Activated T-cell treated with anti-CD3 and anti-CD28 coated beads, Interleukin-2, amount 50 U/mL, for 72 hours (primary cell): ENCODE measurements at regions not wholly inside any gene's neighbourhood (a gene's known extent, or its start where the extent isn't known, plus 50 kb on each side); places are given as distances from the start of the nearest gene placed in this dataset.
"Not testable (repeated sequence)": the region's sequence is repeated elsewhere in the genome, so short reads cannot be mapped to it uniquely, and the experiment has no call there.

Experiments used
- ATAC-seq, 2 donors: fragments of 150-1000 bp; cut with Tn5 transposase; replicated peaks in 1 of 2; 2 replicates each; pipeline ENCODE4 v1.10.0; 2021; ENCODE audit warnings: moderate library complexity in 2 of 2, mild to moderate bottlenecking in 1 of 2
- DNase-seq, 2 donors: peaks; one replicate each; pipeline ENCODE4 v3.0.0; 2021 to 2022; ENCODE audit warnings: mixed read lengths in 1 of 2
- H3K27ac Mint-ChIP-seq: one replicate; pipeline ENCODE4 v1.8.0; 2022; ENCODE audit warnings: mild to moderate bottlenecking, moderate library complexity, mixed read lengths
- H3K27me3 Mint-ChIP-seq: one replicate; pipeline ENCODE4 v1.8.0; 2022; ENCODE audit warnings: low read depth, mixed read lengths
- H3K36me3 Mint-ChIP-seq, 2 donors: one replicate each; pipeline ENCODE4 v1.8.0; 2022; ENCODE audit warnings: mixed read lengths in 2 of 2, mild to moderate bottlenecking in 1 of 2; ENCODE audit not compliant: insufficient read depth in 2 of 2
- H3K4me1 Mint-ChIP-seq: one replicate; pipeline ENCODE4 v1.8.0; 2022; ENCODE audit warnings: low read depth, mixed read lengths
- H3K4me3 Mint-ChIP-seq, 2 donors: one replicate each; pipeline ENCODE4 v1.8.0; 2022; ENCODE audit warnings: mild to moderate bottlenecking in 2 of 2, mixed read lengths in 2 of 2, moderate library complexity in 2 of 2
- H3K9me3 Mint-ChIP-seq, 2 donors: one replicate each; pipeline ENCODE4 v1.8.0; 2022; ENCODE audit warnings: mixed read lengths in 2 of 2

DNA sequence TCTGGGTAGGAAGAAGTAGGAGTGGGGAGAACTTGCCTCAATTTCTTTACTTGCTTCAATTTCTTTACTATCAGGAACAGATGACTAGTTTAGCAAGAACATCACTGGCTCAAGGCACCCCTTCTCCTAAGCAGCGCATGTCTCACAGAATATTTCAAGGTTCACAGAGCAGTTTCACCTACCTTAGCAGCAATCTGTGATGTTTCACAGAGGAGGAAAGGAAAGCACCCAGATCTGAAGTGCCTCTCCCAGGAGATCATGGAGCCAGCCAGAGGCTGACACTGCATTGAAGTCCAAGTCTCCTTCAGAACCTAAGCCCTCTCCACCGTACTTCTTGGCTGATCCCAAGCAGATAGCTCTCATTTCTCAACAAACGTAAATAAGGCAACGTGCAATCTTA lies 118.7 kb upstream of the PCED1B start:
- H3K4me1 Mint-ChIP-seq: peaks cover 5% of the 10 kb centered on the region
- no peak overlapping the region for H3K27ac Mint-ChIP-seq
- H3K27me3 Mint-ChIP-seq: no peaks in the 10 kb centered on the region
- no peaks in the 10 kb centered on the region for H3K9me3 Mint-ChIP-seq
- H3K36me3 Mint-ChIP-seq: no peaks in the 10 kb centered on the region
- no peak overlapping the region for H3K4me3 Mint-ChIP-seq
- DNase-seq (no peak), ATAC-seq (no peak)

DNA sequence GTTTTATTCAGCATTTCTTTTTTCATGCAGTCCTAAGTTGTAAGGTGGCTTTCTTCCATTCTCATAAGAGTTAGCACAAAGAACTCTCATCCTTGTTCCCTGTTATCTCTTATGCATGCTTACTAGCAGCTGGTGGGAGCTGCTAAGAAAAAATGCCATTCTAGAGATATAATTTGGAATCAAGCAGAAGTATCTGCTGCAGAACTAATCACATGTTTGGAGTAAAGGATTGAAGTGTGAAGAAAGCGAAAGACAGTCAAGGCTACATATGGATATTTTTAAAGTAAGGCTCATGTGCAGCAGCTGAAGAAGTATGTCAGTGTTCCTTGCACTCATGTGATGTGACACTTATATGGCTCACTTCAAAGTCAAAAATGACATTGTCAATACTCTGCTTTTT lies 116.2 kb upstream of the PCED1B start:
- ATAC-seq (no peak), DNase-seq (no peak)
- H3K27me3 Mint-ChIP-seq: no peaks in the 10 kb centered on the region
- H3K27ac Mint-ChIP-seq: no peak overlapping the region
- H3K36me3 Mint-ChIP-seq: no peaks in the 10 kb centered on the region
- no peaks in the 10 kb centered on the region for H3K9me3 Mint-ChIP-seq
- peaks cover 5% of the 10 kb centered on the region for H3K4me1 Mint-ChIP-seq
- no peak overlapping the region for H3K4me3 Mint-ChIP-seq

DNA sequence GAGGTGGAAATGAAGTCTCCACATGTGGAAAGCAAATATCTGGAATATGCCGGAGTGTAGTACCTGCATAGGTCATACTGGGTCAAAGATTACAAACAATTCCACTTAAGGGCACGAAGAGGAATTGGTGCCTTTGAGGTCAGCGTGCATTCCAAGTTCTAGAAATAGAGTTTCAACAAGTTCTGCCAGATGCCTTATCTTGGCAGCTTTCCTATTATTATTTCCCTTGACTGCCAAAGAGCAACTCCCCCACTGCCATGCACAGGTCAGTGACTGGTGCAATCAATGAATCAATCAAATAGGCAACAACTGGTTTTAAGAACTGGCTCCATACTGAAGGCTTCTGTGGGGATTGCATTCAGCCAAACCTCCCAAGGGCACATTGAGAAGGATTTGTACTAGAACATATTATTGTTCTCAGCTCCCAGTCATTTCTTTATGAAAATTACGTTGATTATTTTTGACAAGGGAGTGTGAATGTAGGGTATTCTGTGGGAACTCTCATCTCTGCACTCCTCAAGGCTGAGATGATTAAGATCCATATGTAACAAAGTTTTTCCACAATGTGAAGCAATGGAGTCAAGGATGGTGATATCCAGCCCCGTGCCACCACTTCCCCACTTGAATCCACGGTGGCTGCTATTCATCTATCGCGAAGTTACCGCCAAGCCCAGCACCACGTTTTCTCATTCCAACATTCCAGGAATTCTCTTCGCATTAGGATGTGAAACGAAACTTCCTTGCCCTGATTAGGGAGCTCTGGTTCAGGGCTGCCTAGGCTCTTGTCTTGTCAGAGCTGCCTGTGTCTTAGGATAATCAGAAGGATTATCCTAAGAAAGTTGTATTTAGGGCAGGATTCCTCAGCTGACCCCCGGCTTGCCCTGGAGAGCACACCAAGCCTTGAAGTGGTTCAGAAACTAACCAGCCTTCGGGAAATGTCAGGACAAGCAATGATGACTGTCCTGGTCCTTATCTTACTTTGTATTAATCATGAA lies 115.1 kb upstream of the PCED1B start:
- no peaks in the 10 kb centered on the region for H3K27me3 Mint-ChIP-seq
- DNase-seq (no peak), ATAC-seq (no peak)
- no peaks in the 10 kb centered on the region for H3K36me3 Mint-ChIP-seq
- no peak overlapping the region for H3K27ac Mint-ChIP-seq
- H3K4me1 Mint-ChIP-seq: peaks cover 5% of the 10 kb centered on the region
- no peak overlapping the region for H3K4me3 Mint-ChIP-seq
- H3K9me3 Mint-ChIP-seq: no peaks in the 10 kb centered on the region

DNA sequence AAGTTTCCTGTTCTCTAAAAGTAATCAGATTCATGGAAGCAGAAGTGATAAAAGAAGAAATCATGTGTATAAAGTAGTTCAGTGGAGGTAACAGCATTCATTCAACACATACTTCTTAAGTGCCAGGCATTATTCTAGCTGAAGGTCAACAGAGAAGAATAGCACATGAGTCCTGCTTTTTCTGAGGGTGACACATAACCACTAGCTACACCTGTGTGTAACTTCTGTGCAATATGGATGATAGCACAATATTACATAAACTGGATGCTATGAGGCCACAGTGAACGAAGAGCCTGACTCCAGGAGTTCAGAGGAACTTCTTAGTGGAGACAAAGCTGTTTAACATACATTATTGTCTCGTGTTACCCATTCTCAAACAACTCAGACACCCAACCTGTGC lies 114.3 kb upstream of the PCED1B start:
- no peaks in the 10 kb centered on the region for H3K36me3 Mint-ChIP-seq
- H3K27me3 Mint-ChIP-seq: no peaks in the 10 kb centered on the region
- H3K4me1 Mint-ChIP-seq: no peaks in the 10 kb centered on the region
- H3K27ac Mint-ChIP-seq: no peak overlapping the region
- ATAC-seq (no peak), DNase-seq (no peak)
- H3K9me3 Mint-ChIP-seq: no peaks in the 10 kb centered on the region
- no peak overlapping the region for H3K4me3 Mint-ChIP-seq

DNA sequence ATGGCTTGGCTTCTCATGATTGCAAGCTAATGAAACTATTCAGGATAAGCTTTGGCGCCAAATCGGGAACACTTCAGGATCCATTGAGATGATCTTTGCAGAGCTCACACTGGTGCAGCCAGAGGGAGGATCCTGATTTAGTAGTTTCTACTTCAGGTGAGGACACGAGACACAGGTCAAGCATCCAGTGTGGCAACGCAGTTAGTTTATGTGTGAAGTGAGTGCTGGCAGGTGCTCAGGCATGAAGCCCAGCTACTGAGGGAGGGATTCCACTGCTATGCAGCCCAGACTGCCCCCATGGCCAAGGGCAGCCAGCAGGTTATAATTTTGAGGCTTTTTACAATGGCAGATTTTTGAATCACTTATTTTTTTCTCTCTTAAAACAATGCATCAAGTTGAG lies 113.5 kb upstream of the PCED1B start:
- H3K27me3 Mint-ChIP-seq: no peaks in the 10 kb centered on the region
- H3K9me3 Mint-ChIP-seq: no peaks in the 10 kb centered on the region
- no peaks in the 10 kb centered on the region for H3K4me1 Mint-ChIP-seq
- no peak overlapping the region for H3K27ac Mint-ChIP-seq
- DNase-seq (no peak), ATAC-seq (no peak)
- H3K36me3 Mint-ChIP-seq: no peaks in the 10 kb centered on the region
- H3K4me3 Mint-ChIP-seq: no peak overlapping the region

DNA sequence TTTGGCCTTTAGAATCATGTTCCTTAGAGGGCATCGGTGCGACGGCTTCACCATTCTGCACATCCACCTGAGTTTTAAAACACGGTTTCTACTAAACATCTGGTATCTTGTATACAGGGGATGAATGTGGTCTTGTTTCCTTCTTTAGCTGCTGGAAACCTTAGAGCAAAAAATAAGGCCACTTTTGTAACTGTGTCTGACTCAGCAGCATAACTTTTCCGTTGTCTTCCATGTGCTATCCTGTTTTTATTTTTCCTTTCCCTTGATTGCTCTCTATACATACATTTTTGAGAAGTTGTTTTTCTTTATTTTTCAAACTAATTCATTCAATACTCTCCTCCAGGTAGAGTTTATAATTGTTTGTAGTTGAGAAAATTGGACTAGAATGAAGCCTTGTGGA lies 108.8 kb upstream of the PCED1B start:
- peaks cover 0 to 2% of the 10 kb centered on the region in 2 donors for H3K36me3 Mint-ChIP-seq
- no peak for DNase-seq

DNA sequence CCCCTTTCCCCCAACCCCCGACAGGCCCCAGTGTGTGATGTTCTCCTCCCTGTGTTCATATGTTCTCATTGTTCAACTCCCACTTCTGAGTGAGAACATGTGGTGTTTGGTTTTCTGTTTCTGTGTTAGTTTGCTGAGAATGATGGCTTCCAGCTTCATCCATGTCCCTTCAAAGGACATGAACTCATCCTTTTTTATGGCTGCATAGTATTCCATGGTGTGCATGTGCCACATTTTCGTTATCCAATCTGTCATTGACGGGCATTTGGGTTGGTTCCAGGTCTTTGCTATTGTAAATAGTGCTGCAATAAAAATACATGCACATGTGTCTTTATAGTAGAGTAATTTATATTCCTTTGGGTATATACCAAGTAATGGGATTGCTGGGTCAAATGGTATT lies 105.5 kb upstream of the PCED1B start:
- H3K4me1 Mint-ChIP-seq, ATAC-seq: not testable (repeated sequence)
- peaks cover 33% of the 10 kb centered on the region for H3K27me3 Mint-ChIP-seq

More for the DNA sequence above, 108.8 kb upstream of the PCED1B start:
- no peak overlapping the region for H3K27ac Mint-ChIP-seq
- H3K9me3 Mint-ChIP-seq: peaks cover 0 to 5% of the 10 kb centered on the region in 2 donors
- H3K4me1 Mint-ChIP-seq: no peaks in the 10 kb centered on the region
- no peak for ATAC-seq
- peaks cover 16% of the 10 kb centered on the region for H3K27me3 Mint-ChIP-seq
- no peak overlapping the region for H3K4me3 Mint-ChIP-seq

DNA sequence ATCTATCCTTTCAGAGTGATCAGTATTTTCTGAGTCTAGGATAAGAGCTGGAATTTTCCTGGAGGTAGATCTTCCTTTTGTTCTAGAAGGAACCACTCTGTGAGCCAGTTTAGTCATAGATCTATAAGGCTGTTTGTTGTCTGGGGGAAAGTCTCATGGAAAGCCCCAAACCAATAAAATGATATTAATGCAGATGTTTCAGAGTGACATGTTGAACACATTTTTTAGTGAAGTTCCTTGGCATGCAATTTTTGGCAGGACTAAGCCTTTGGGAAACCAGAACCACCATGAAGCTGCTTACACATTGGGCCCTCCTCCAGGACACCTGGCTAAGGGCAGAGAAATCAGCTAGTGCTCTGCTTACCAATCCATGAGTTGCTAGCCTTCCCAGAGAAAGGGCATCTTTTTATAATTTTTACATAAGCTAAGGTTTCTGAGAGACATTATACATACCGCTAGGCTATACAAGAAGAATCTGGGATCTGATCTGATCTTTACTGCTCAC lies 101.5 kb upstream of the PCED1B start:
- DNase-seq (no peak), ATAC-seq (no peak)
- peaks cover 0 to 5% of the 10 kb centered on the region in 2 donors for H3K9me3 Mint-ChIP-seq
- peaks cover 0 to under 1% of the 10 kb centered on the region in 2 donors for H3K36me3 Mint-ChIP-seq
- no peak overlapping the region for H3K27ac Mint-ChIP-seq
- no peak overlapping the region for H3K4me3 Mint-ChIP-seq
- H3K27me3 Mint-ChIP-seq: peaks cover 33% of the 10 kb centered on the region
- no peaks in the 10 kb centered on the region for H3K4me1 Mint-ChIP-seq

More for the DNA sequence above, 105.5 kb upstream of the PCED1B start:
- H3K36me3 Mint-ChIP-seq, H3K4me3 Mint-ChIP-seq, H3K9me3 Mint-ChIP-seq, H3K27ac Mint-ChIP-seq, DNase-seq: not testable (repeated sequence)

DNA sequence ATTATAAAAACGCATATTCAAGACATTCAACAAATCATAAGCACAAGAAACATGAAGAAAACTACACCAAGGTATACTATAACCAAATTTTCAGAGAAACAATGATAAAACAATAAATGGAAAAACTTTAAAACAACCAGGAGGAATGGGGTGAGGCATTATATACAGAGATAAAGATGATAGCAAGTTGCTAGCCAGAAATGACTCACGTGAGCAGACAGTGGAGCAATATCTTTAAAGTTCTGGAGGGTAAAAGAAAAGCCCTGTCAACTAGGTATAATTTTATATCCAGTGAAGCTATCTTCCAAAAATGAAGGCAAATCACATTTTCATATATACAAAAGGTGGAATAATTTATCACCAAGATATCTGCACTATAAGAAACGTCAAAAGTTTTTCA lies 97.8 kb upstream of the PCED1B start:
- DNase-seq: no peak
- no peaks in the 10 kb centered on the region for H3K9me3 Mint-ChIP-seq
- H3K36me3 Mint-ChIP-seq: no peaks in the 10 kb centered on the region
- H3K4me1 Mint-ChIP-seq: no peaks in the 10 kb centered on the region
- H3K4me3 Mint-ChIP-seq: no peak overlapping the region
- no peak overlapping the region for H3K27ac Mint-ChIP-seq
- H3K27me3 Mint-ChIP-seq: peaks cover 12% of the 10 kb centered on the region
- ATAC-seq: no peak

DNA sequence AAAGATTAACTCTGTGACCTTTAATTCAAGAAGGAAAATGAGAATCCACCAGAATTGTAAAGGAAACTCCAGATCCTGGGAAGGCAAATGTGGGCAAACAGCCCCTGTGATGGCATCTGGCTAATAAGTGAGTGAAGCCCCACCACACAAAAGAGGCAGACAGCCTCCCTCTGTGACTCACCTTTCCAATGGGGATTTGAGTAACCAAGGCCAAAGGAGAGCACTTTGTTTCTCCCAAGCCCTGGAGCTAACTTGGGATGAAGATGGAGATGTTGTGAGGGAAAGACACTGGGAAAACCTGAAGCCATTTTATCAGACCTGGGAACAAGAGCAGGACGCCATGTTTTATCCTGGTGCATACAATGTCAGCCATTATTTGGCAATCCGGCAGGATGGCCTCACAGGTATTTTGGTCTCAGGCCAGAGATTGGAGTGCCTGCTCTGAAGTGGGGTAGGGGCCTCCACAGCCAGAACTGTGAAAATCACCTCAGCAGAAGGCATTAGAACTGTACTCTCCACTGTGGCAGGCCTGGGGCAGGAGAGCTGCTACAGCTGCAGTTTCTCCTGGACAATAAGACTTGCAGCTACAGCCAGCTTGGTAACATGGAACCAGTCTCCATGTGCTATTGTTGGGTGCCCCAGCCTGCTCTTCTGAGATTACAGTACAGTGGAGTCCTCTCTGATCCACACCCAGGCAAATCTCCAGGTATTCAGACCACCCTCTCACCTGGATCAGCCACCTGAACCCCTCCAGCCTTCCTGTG lies 96.6 kb upstream of the PCED1B start:
- no peak for DNase-seq
- Mint-ChIP-seq H3K27ac (no peak overlapping the region), H3K36me3 (no peaks in the 10 kb centered on the region), H3K4me3 (no peak overlapping the region), H3K27me3 (peaks cover 5% of the 10 kb centered on the region), H3K9me3 (peaks cover 0 to 2% of the 10 kb centered on the region in 2 donors), H3K4me1 (no peaks in the 10 kb centered on the region)
- ATAC-seq: no peak

DNA sequence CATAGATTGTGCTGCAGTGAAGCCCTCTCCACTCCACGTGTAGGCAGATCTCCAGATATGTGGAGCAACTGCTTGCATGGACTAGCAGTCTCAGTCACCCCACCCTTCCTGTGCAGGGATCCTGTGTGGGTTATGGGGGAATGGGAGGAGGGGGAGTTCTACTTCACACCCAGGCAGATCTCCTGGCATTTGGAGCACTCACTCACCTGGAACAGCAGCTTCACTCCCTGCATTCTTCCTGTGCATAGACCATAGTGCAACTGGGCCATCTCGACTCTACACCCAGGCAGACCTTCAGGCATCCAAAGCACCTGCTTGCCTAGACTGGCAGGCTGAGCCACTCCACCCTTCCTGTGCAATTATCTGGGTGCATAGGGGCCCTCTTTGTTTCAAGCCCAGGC lies 96.0 kb upstream of the PCED1B start:
- ATAC-seq (no peak), DNase-seq (no peak)
- Mint-ChIP-seq H3K27me3 (peaks cover 3% of the 10 kb centered on the region), H3K4me1 (no peaks in the 10 kb centered on the region), H3K9me3 (peaks cover 1 to 7% of the 10 kb centered on the region in 2 donors), H3K27ac (no peak overlapping the region), H3K36me3 (peaks cover 0 to 3% of the 10 kb centered on the region in 2 donors), H3K4me3 (no peak overlapping the region)

DNA sequence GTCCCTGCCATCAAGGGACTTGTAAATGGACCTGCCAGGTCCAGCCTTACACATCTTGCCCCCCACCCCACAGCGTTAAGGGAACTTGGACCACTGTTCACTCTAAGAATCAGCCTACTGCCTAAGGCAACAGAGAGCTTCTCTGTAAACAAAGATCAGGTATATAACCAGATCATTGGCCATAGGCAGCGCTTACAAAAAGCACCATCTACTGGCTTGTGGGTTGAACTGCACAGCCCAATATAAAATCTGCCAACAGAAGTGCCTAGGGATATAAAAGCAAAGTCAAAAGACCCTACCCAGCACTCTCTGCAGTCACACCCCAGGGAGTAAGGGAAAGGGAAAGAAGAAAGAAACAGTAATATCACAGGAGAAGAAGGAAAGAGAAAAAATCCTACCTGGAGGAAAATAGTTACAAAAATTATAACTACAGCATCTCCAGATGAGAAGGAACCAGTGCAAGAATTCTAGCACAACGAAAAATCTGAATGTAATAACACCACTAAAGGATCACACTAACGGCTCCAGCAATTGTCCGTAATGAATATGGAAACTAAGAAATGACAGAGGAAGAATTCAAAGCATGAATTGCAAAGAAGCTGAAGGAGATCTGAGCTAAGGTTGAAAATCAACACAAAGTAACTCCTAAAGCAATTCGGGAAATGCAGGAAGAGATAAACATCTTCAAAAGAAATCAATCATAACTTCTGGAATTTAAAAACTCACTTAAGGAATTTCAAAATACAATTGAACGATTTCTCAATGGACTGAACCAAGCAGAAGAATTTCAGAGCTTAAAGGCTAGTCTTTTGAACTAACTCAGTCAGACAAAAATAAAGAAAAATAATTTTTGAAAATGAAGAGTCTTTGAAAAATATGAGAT lies 95.2 kb upstream of the PCED1B start:
- peaks cover 1 to 7% of the 10 kb centered on the region in 2 donors for H3K9me3 Mint-ChIP-seq

More for the DNA sequence above, 95.2 kb upstream of the PCED1B start:
- H3K36me3 Mint-ChIP-seq: peaks cover 0 to 3% of the 10 kb centered on the region in 2 donors
- H3K4me1 Mint-ChIP-seq: no peaks in the 10 kb centered on the region
- DNase-seq (peak; percentile 19 to 38), ATAC-seq (peak; percentile 55 to 57)
- H3K27ac Mint-ChIP-seq: no peak overlapping the region
- no peaks in the 10 kb centered on the region for H3K27me3 Mint-ChIP-seq
- H3K4me3 Mint-ChIP-seq: no peak overlapping the region
